ENCODE measurements at regions not wholly inside any gene's neighbourhood (a gene's known extent, or its start where the extent isn't known, plus 50 kb on each side); places are given as distances from the start of the nearest gene placed in this dataset.

DNA sequence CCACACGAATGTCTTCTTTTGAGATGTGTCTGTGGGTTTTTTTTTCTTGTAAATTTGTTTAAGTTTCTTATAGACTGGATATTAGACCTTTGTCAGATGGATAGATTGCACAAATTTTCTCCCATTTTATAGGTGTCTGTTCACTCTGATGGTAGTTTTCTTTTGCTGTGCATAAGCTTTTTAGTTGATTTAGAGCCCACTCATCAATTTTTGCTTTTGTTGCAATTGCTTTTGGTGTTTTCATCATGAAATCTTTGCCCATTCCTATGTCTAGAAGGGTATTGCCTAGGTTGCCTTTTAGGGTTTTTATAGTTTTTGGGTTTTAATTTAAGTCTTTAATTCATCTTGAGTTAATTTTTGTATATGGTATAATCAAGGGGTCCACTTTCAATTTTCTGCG, 57.7 kb downstream of the NKX2-2 start:
- no peak for DNase-seq (ENCODE audit: low read depth)
- Histone ChIP-seq H3K9ac (ENCODE audit: low read length) (no peak overlapping the region), H3K36me3 (ENCODE audit: control insufficient read depth, insufficient read depth, low read length, severe bottlenecking) (no peaks in the 10 kb centered on the region), H3K9me3 (ENCODE audit: control insufficient read depth, low read length) (no peaks in the 10 kb centered on the region), H3K4me3 (ENCODE audit: low read length) (no peak overlapping the region), H3K27me3 (replicated peaks; ENCODE audit: control insufficient read depth, insufficient read depth, low read length) (peaks cover 20% of the 10 kb centered on the region), H3K4me1 (ENCODE audit: control insufficient read depth, insufficient read depth, low read length) (no peaks in the 10 kb centered on the region)

DNA sequence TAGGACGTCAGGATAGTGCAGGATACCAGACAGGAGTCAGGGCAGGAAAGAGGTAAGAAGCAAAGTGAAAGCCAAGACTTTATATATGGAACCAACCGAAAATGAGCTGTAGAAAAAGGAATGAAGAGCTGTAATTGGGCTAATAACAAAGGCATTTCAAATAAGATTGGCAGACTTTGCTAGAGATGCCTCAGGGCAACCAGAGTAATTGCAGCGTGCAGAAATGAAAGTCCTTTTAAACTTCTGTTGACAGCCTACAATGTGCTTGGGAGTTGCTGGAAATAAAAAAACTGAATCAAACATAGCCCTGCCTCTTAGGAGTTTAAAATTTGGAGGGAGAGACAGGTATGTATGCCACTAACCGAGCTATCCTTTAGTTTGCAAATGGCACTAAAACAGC, 56.4 kb upstream of the NKX2-4 start:
- peaks cover 15% of the 10 kb centered on the region for H3K27me3 ChIP-seq (replicated peaks; ENCODE audit: control insufficient read depth, insufficient read depth, low read length)
- H3K4me1 ChIP-seq (ENCODE audit: control insufficient read depth, insufficient read depth, low read length), result no peaks in the 10 kb centered on the region
- H3K36me3 ChIP-seq (ENCODE audit: control insufficient read depth, insufficient read depth, low read length, severe bottlenecking), result no peaks in the 10 kb centered on the region
- DNase-seq (ENCODE audit: low read depth), result peak; percentile 8
- H3K9me3 ChIP-seq (ENCODE audit: control insufficient read depth, low read length), result no peaks in the 10 kb centered on the region
- H3K9ac ChIP-seq (ENCODE audit: low read length), result no peak overlapping the region
- no peak overlapping the region for H3K4me3 ChIP-seq (ENCODE audit: low read length)

DNA sequence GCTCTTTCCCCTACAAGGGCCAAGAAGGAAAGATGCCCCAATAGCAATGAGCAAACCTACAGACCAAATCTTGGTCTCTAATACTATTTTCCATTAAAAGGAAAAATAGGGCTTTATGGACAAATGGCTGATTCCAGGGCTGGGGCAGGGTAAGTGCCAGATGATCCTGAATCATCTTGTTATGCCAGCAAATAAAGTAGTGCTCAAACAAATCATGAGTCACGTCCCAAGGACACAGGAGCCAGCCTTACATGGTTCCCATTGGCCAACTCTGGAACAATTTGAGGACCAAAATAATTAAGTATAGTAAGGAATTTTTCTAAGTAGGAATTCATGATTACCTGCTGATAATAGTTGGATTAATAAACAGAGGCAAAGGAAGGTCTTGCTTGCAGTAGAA, 53.2 kb upstream of the NKX2-4 start:
- peaks cover 10% of the 10 kb centered on the region for H3K27me3 ChIP-seq (replicated peaks; ENCODE audit: control insufficient read depth, insufficient read depth, low read length)
- no peaks in the 10 kb centered on the region for H3K4me1 ChIP-seq (ENCODE audit: control insufficient read depth, insufficient read depth, low read length)
- no peak overlapping the region for H3K4me3 ChIP-seq (ENCODE audit: low read length)
- no peak overlapping the region for H3K9ac ChIP-seq (ENCODE audit: low read length)
- no peaks in the 10 kb centered on the region for H3K9me3 ChIP-seq (ENCODE audit: control insufficient read depth, low read length)
- H3K36me3 ChIP-seq (ENCODE audit: control insufficient read depth, insufficient read depth, low read length, severe bottlenecking), result no peaks in the 10 kb centered on the region
- DNase-seq (ENCODE audit: low read depth), result no peak
